HepG2 (cell line): ENCODE measurements at regions not wholly inside any gene's neighbourhood (a gene's known extent, or its start where the extent isn't known, plus 50 kb on each side); places are given as distances from the start of the nearest gene placed in this dataset.

Source experiments
- ADNP ChIP-seq: sonication (generic); formaldehyde crosslinking; IDR thresholded peaks from 2 replicates; pipeline ENCODE4 v1.4.0; 2020; ENCODE audit warnings: missing genetic modification reagents
- ARID3A ChIP-seq: IDR thresholded peaks from 2 replicates; pipeline ENCODE4 v1.6.1; 2012; ENCODE audit warnings: low read depth, low read length, improper control_type of control experiment
- CEBPZ ChIP-seq: IDR thresholded peaks from 2 replicates; pipeline ENCODE4 v1.6.1; 2012; ENCODE audit warnings: low read length, improper control_type of control experiment
- CREB1 ChIP-seq, 2 experiments: fragments of 450-650 bp in 1 of 2; IDR thresholded peaks; 2 replicates each; pipeline ENCODE4 v1.6.1; 2016 to 2017; ENCODE audit warnings: control low read depth in 1 of 2, mild to moderate bottlenecking in 1 of 2, missing compliant biosample characterization in 1 of 2, missing genetic modification characterization in 1 of 2
- ESRRA ChIP-seq: sonication (generic); formaldehyde crosslinking; IDR thresholded peaks from 2 replicates; pipeline ENCODE4 v1.5.1; 2020; ENCODE audit warnings: mild to moderate bottlenecking, low read depth, missing genetic modification reagents
- FOXK2 ChIP-seq: fragments of 450-650 bp; IDR thresholded peaks from 2 replicates; pipeline ENCODE4 v1.6.1; 2016
- GZF1 ChIP-seq: sonication (generic); formaldehyde crosslinking; IDR thresholded peaks from 2 replicates; pipeline ENCODE4 v1.5.1; 2020; ENCODE audit warnings: mild to moderate bottlenecking, missing genetic modification reagents
- IRF9 ChIP-seq: sonication (generic); formaldehyde crosslinking; IDR thresholded peaks from 2 replicates; pipeline ENCODE4 v1.8.0; 2022; ENCODE audit warnings: missing genetic modification reagents, mild to moderate bottlenecking, borderline replicate concordance
- JDP2 ChIP-seq: sonication (generic); formaldehyde crosslinking; IDR thresholded peaks from 2 replicates; pipeline ENCODE4 v1.8.1; 2022; ENCODE audit warnings: missing genetic modification reagents, borderline replicate concordance
- KDM5B ChIP-seq: sonication (generic); formaldehyde crosslinking; IDR thresholded peaks from 2 replicates; pipeline ENCODE4 v1.4.0; 2020; ENCODE audit warnings: missing genetic modification reagents, mild to moderate bottlenecking, borderline replicate concordance
- NFIC ChIP-seq: IDR thresholded peaks from 2 replicates; pipeline ENCODE4 v1.6.1; 2012; ENCODE audit warnings: mild to moderate bottlenecking, low read length, inconsistent platforms
- NR2F1 ChIP-seq, 2 experiments: fragments of 450-650 bp in 1 of 2; formaldehyde crosslinking in 1 of 2; IDR thresholded peaks; 2 replicates each; pipeline versions ENCODE4 v1.5.0 to v1.6.1; 2016 to 2020; ENCODE audit warnings: mild to moderate bottlenecking in 1 of 2, missing compliant biosample characterization in 1 of 2, missing genetic modification reagents in 1 of 2, moderate library complexity in 1 of 2
- SOX13 ChIP-seq, 3 experiments: fragments of 450-650 bp in 1 of 3; sonication (generic) in 1 of 3; formaldehyde crosslinking in 1 of 3; IDR thresholded peaks in 2 of 3; conservative IDR thresholded peaks in 1 of 3; 2 replicates each; pipeline versions ENCODE4 v1.5.0 to v1.6.1; 2016 to 2020; ENCODE audit warnings: antibody characterized with exemption in 1 of 3, mild to moderate bottlenecking in 1 of 3, missing compliant biosample characterization in 1 of 3, missing genetic modification reagents in 1 of 3, moderate library complexity in 1 of 3
- YEATS2 ChIP-seq: sonication (generic); formaldehyde crosslinking; IDR thresholded peaks from 2 replicates; pipeline ENCODE4 v1.4.0; 2020; ENCODE audit warnings: missing genetic modification reagents, borderline replicate concordance
- ZBTB7B ChIP-seq: sonication (generic); formaldehyde crosslinking; IDR thresholded peaks from 2 replicates; pipeline ENCODE4 v1.4.0; 2020; ENCODE audit warnings: missing genetic modification reagents
- ZNF207 ChIP-seq: fragments of 450-650 bp; IDR thresholded peaks from 2 replicates; pipeline ENCODE4 v1.6.1; 2016; ENCODE audit warnings: antibody characterized with exemption, borderline replicate concordance
- ZNF331 ChIP-seq: sonication (generic); formaldehyde crosslinking; IDR thresholded peaks from 2 replicates; pipeline ENCODE4 v1.4.0; 2020; ENCODE audit warnings: missing genetic modification reagents
- ZNF639 ChIP-seq: conservative IDR thresholded peaks from 2 replicates; pipeline ENCODE4 v1.6.1; 2018; ENCODE audit warnings: missing genetic modification reagents
- ZNF644 ChIP-seq: IDR thresholded peaks from 2 replicates; pipeline ENCODE4 v1.6.1; 2016; ENCODE audit warnings: low read depth

- TF ChIP-seq CREB1 (IDR thresholded peaks at IDR 0.05) (no peak), CREB1 (CRISPR knock-in tag; IDR thresholded peaks at IDR 0.05) (peak; percentile 56; the same call in 1 of the 2 replicates), NR2F1 (CRISPR knock-in tag; IDR thresholded peaks at IDR 0.05) (peak in 1 of 2 experiments; percentile 54; a peak in 3 of 4 replicates), ZNF644 (CRISPR knock-in tag) (peak; percentile 86), ZNF207 (no peak), ZNF331 (CRISPR knock-in tag) (0 out of 2 replicates have a peak, but pooled peaks have one; percentile 42), GZF1 (CRISPR knock-in tag) (no peak), IRF9 (CRISPR knock-in tag) (no peak), ZBTB7B (no peak; the same call in 1 of the 2 replicates), SOX13 (IDR thresholded peaks at IDR 0.05) (no peak; the same call in 1 of the 2 replicates), SOX13 (CRISPR knock-in tag; conservative IDR thresholded peaks at IDR 0.05 in 1 of 2, IDR thresholded peaks at IDR 0.05 in 1 of 2) (peak in 1 of 2 experiments; percentile 81; a peak in 2 of 4 replicates), ESRRA (CRISPR knock-in tag) (no peak), YEATS2 (no peak), KDM5B (CRISPR knock-in tag) (no peak), CEBPZ (no peak), NFIC (peak; percentile 73; the same call in 1 of the 2 replicates), JDP2 (no peak), FOXK2 (no peak), ZNF639 (no peak), ARID3A (no peak), ADNP (CRISPR knock-in tag) (no peak)
These were observed 163.4 kb upstream of the AGTR1 start (continued) for GRCh38 chr3:148534089-148534988.
